Smooth muscle cell (in vitro differentiated cells): ENCODE measurements at regions not wholly inside any gene's neighbourhood (a gene's known extent, or its start where the extent isn't known, plus 50 kb on each side); places are given as distances from the start of the nearest gene placed in this dataset.

Experiments used
- DNase-seq: peaks from one replicate; lab custom pipeline; 2025; ENCODE audit not compliant: unreplicated experiment; lab: John Stamatoyannopoulos, UW
- H2AFZ ChIP-seq: fragments of 200-600 bp; sonication (generic); 2 replicates; pipeline ENCODE4 v1.6.0; 2016; ENCODE audit warnings: antibody characterized with exemption, low read depth, mild to moderate bottlenecking
- H3F3A ChIP-seq: fragments of 200-600 bp; sonication (generic); 2 replicates; pipeline ENCODE4 v1.6.0; 2017; ENCODE audit warnings: antibody characterized with exemption, low read depth
- H3K27ac ChIP-seq: fragments of 200-600 bp; sonication (generic); 2 replicates; pipeline ENCODE4 v1.5.1; 2016; ENCODE audit warnings: low read depth, mild to moderate bottlenecking
- H3K27me3 ChIP-seq: fragments of 200-600 bp; sonication (generic); 2 replicates; pipeline ENCODE4 v1.6.1; 2016; ENCODE audit warnings: low read depth, mild to moderate bottlenecking
- H3K36me3 ChIP-seq: fragments of 200-600 bp; sonication (generic); 2 replicates; pipeline ENCODE4 v1.5.1; 2016; ENCODE audit warnings: low read depth
- H3K4me1 ChIP-seq: fragments of 200-600 bp; sonication (generic); 2 replicates; pipeline ENCODE4 v1.5.1; 2016; ENCODE audit warnings: low read depth
- H3K4me2 ChIP-seq: fragments of 200-600 bp; sonication (generic); 2 replicates; pipeline ENCODE4 v1.6.0; 2016; ENCODE audit warnings: mild to moderate bottlenecking
- H3K4me3 ChIP-seq: fragments of 200-600 bp; sonication (generic); 2 replicates; pipeline ENCODE4 v1.5.1; 2016; ENCODE audit warnings: mild to moderate bottlenecking
- H3K79me2 ChIP-seq: fragments of 200-600 bp; sonication (generic); 2 replicates; pipeline ENCODE4 v1.6.0; 2016; ENCODE audit warnings: low read depth, mild to moderate bottlenecking
- H3K9ac ChIP-seq: fragments of 200-600 bp; sonication (generic); 2 replicates; pipeline ENCODE4 v1.6.0; 2016; ENCODE audit warnings: low read depth
- H3K9me3 ChIP-seq: fragments of 200-600 bp; sonication (generic); replicated peaks from 2 replicates; pipeline ENCODE4 v1.5.1; 2016; ENCODE audit warnings: low read depth
- H4K20me1 ChIP-seq: fragments of 200-600 bp; sonication (generic); 2 replicates; pipeline ENCODE4 v1.6.0; 2016; ENCODE audit warnings: low read depth
- CTCF ChIP-seq: fragments of 200-600 bp; sonication (generic); IDR thresholded peaks from 2 replicates; pipeline ENCODE4 v1.5.1; 2017; ENCODE audit warnings: borderline replicate concordance, mild to moderate bottlenecking, antibody characterized with exemption; ENCODE audit not compliant: insufficient read depth, poor library complexity, severe bottlenecking
- WGBS: methylation state at CpG from one replicate; pipeline ENCODE4 v1.1.7; 2016; ENCODE audit warnings: low lambda C conversion rate; 5-methylcytosine and 5-hydroxymethylcytosine counted together

DNA sequence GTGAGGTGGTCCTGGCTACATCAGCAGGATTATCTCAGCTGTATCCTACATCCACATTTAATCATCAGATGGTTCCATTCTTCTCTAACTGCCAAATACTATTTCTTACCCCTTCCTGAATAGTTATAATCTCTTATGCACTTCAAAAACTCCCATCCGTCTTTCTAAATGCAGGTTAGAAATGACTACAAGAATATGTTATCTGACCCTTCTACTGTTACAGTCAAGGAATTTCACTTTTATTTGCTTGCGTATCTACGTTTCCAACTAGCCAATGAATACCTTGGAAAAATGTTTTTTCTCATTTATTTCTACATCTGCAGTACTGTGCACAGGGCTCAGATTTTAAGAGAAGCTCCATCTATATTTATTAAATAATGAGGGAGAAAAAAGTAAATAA lies 709.9 kb downstream of the KCNT2 start:
- H3F3A ChIP-seq, result no peaks in the 10 kb centered on the region
- no peak overlapping the region for H3K4me3 ChIP-seq
- no peaks in the 10 kb centered on the region for H3K27me3 ChIP-seq
- H4K20me1 ChIP-seq, result no peaks in the 10 kb centered on the region
- no peak overlapping the region for H3K4me2 ChIP-seq
- H3K9me3 ChIP-seq, result no peaks in the 10 kb centered on the region
- no peak for TF ChIP-seq CTCF
- H3K4me1 ChIP-seq, result no peaks in the 10 kb centered on the region
- no peaks in the 10 kb centered on the region for H3K79me2 ChIP-seq
- no peak overlapping the region for H2AFZ ChIP-seq
- no peak overlapping the region for H3K9ac ChIP-seq
- WGBS, result 92% methylated on average over 3 of the region's 3 CpGs
- no peak for DNase-seq
- H3K27ac ChIP-seq, result no peak overlapping the region
- no peaks in the 10 kb centered on the region for H3K36me3 ChIP-seq

DNA sequence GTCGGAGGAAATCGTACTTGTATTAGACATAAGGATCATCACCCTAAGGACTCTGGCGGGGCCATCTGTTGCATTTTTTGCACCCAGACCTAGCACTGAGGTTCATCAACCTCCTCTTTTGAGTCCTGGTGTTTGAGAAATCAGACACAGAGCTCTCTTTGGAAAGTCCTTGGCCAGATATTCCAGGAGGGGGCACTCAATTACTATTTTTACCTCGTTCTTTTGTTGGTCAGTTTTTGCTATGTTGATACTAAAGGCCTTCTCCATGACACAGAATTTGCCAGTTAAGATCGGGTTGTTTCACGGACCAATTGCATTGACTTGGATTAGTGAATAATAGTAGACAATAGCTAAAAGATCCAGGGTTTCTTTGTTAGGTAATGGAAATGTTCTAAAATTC lies 711.2 kb downstream of the KCNT2 start:
- Histone ChIP-seq H3K9ac (no peak overlapping the region), H3K27ac (no peak overlapping the region), H2AFZ (no peak overlapping the region), H4K20me1 (no peaks in the 10 kb centered on the region), H3K4me3 (no peak overlapping the region), H3K79me2 (no peaks in the 10 kb centered on the region), H3K9me3 (no peaks in the 10 kb centered on the region), H3F3A (no peaks in the 10 kb centered on the region), H3K4me1 (no peaks in the 10 kb centered on the region), H3K36me3 (no peaks in the 10 kb centered on the region), H3K27me3 (no peaks in the 10 kb centered on the region), H3K4me2 (no peak overlapping the region)
- no peak for TF ChIP-seq CTCF
- WGBS, result 87% methylated on average over 6 of the region's 6 CpGs
- DNase-seq, result no peak

DNA sequence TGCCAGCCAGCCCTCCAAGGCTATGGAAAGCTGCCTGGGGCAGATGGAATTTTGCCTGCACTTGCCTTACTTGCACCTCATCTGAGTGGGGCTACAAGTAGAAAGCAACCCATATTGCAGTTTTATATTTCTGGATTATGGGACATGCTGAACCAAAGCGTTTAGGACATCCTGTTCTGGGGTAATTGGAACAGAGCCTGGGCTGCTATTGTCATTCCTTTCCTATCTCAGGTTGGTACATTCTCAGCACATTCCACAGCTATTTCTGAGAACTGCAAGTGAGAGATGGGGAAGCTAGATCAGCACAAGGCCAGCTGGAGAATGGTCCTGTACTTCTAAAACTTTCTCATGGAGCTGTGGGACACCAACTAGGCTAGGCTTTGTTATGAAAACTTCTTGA lies 713.8 kb downstream of the KCNT2 start:
- no peaks in the 10 kb centered on the region for H3F3A ChIP-seq
- H3K9me3 ChIP-seq, result no peaks in the 10 kb centered on the region
- H2AFZ ChIP-seq, result no peak overlapping the region
- DNase-seq, result no peak
- H3K36me3 ChIP-seq, result no peaks in the 10 kb centered on the region
- H3K4me2 ChIP-seq, result no peak overlapping the region
- H3K4me3 ChIP-seq, result no peak overlapping the region
- no peaks in the 10 kb centered on the region for H3K4me1 ChIP-seq
- no peaks in the 10 kb centered on the region for H4K20me1 ChIP-seq
- no peaks in the 10 kb centered on the region for H3K27me3 ChIP-seq
- H3K9ac ChIP-seq, result no peak overlapping the region
- TF ChIP-seq CTCF, result no peak
- H3K79me2 ChIP-seq, result no peaks in the 10 kb centered on the region
- WGBS, result 71% methylated on average over 1 of the region's 1 CpG
- H3K27ac ChIP-seq, result no peak overlapping the region

DNA sequence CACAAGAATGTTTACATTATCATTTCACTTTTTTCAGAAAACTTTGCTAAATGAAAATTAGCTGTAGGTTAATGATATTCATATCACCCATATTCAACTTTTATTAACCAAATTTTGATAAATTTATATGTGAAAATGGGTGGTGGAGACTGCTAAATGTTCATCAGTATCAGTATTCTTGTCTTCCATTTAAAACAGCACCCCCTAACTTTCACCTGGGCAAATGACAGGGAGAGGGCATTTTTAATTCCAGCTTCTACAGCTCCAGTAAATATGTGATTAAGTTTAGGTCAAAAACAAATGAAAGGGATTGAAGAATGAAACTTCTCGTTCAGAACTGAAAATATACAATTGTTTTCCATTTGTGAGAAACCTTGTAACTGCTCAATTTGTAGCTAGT lies 722.2 kb downstream of the KCNT2 start:
- no peaks in the 10 kb centered on the region for H3F3A ChIP-seq
- no peak overlapping the region for H3K9ac ChIP-seq
- no peak overlapping the region for H3K4me3 ChIP-seq
- no peaks in the 10 kb centered on the region for H3K27me3 ChIP-seq
- peak; percentile 13 for TF ChIP-seq CTCF
- no peak overlapping the region for H3K4me2 ChIP-seq
- DNase-seq, result no peak
- H4K20me1 ChIP-seq, result no peaks in the 10 kb centered on the region
- no peaks in the 10 kb centered on the region for H3K79me2 ChIP-seq
- 64% methylated on average over 1 of the region's 1 CpG for WGBS
- no peaks in the 10 kb centered on the region for H3K9me3 ChIP-seq
- H2AFZ ChIP-seq, result no peak overlapping the region
- peaks cover 3% of the 10 kb centered on the region for H3K4me1 ChIP-seq
- no peaks in the 10 kb centered on the region for H3K36me3 ChIP-seq
- no peak overlapping the region for H3K27ac ChIP-seq
